HuH-7.5 (cell line): ENCODE measurements at regions not wholly inside any gene's neighbourhood (a gene's known extent, or its start where the extent isn't known, plus 50 kb on each side); places are given as distances from the start of the nearest gene placed in this dataset.

Experiments used
- DNase-seq: peaks from one replicate; pipeline ENCODE4 v3.0.0; 2011; ENCODE audit warnings: low spot score

DNA sequence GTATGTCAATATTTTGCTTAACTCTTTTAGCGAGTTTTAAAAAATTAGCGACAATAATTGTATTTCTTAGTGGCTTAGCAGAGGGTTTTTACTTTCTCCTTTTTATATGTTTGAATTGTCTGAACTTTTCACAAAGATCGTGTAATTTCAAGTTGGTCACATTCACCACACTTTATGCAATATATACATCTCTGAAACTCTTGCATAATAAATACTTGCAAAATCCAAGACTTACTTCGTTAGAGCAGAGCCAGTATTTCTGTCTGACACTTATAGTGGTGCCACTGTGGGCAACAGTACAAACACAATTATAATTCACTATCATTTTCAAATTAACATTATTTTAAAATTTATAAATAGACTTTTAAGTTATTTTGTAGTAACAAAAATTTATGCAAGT lies 62.0 kb downstream of the SUCNR1 start:
- DNase-seq: no peak

- no peak for DNase-seq
Measured at GRCh38 chr3:151940481-151940880, 67.0 kb downstream of the SUCNR1 start.

- DNase-seq: no peak
Measured at GRCh38 chr3:151943539-151943938, 70.1 kb downstream of the SUCNR1 start.

DNA sequence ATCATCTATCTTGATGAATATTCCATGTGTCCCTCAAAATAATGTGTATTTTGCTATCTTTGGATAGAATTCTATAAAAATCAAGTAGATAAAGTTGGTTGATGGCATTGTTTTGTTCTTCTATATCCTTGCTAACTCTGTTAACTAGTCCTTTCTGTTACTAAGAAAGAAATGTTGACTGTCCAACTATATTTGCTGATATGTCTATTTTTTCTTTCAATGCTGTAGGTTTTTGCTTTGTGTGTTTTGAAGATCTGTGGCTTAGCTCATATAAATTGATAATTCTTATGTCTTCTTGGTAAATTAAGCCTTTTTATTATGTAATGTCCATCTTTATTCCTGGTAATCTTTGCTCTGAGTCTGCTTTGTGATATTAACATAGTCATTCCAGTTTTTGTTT lies 70.9 kb downstream of the SUCNR1 start:
- DNase-seq: no peak

- no peak for DNase-seq
Measured at GRCh38 chr3:151946606-151947005, 73.2 kb downstream of the SUCNR1 start.

GRCh38 chr3:151949706-151950105 lies 76.3 kb downstream of the SUCNR1 start:
- no peak for DNase-seq

DNA sequence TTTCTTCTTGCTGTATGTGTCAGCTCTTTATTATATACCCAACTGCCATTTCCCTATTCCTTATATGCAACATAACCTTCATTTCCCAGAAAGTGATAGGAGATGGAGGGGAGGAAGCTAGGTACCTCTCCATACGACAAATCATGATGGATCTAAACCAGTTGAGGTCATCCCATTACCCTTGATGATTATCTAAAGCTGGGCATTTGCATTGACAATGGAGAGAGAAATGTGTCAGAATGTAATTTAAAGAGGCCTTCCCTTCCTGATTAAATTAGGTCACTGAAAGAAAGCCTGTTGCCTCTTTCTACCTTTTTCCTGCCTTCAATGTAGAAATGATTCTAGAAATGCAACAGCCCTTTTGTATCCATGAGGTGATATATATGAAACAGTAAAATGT lies 81.9 kb downstream of the SUCNR1 start:
- DNase-seq: no peak

- no peak for DNase-seq
Measured at GRCh38 chr3:151960961-151961580, 87.6 kb downstream of the SUCNR1 start.

DNA sequence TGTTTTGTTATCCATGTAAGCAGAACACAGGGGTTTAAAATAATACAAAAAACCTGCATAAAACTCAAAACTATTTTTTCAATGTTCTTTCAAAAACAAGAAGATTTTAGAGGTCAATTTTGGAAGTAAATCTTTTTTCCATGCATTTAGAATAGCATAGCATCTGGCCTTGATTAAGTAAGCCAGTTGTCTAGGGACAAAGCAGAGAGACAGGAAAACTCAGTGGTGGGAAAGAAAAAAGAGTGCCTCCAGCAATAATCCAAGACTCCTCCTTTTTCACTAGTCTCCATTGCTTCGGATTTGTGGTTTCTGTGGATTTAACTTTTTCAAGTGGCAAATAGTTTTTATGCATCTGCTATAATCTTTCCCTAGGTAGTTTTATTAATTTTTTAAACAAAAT lies 88.9 kb downstream of the SUCNR1 start:
- DNase-seq: no peak

DNA sequence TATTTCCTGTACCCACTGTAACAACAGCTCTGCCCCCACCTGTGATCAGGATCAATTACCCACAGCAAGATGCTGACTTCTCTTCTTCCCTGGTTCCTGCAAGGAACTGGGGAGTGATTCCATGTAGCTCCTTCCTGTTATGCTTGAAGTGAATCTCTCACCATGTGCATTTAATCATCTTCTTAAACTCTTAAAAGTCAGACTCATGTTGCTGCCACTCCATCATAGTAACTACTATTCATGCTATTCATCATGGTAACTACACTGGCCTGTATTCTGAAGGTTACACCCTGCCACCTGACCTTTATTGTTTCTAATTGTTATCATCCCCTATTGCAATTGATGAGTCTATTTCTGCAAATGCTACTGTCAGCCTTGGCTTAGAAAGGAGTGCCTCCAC lies 89.5 kb downstream of the SUCNR1 start:
- DNase-seq: no peak

DNA sequence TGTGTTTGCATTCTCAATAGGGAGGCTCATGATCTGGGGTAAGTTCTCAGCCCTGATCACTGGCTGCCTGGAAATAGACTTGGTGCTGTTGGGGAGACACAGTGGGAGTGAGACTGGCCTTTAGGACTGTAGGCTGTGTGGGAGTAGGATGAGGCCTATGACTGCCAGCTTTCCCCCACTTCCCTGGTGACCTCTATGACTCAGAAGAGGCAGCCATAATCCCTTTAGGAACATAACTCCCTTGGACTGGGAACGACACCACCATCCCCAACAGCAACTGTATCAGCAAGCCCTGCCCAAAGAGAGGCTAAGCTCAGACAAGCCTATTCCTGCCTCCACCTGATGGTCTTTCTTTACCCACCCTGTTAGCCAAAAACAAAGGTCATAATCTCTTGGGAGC lies 91.3 kb downstream of the SUCNR1 start:
- no peak for DNase-seq

- no peak for DNase-seq
Measured at GRCh38 chr3:151969026-151969642, 95.7 kb downstream of the SUCNR1 start.

DNA sequence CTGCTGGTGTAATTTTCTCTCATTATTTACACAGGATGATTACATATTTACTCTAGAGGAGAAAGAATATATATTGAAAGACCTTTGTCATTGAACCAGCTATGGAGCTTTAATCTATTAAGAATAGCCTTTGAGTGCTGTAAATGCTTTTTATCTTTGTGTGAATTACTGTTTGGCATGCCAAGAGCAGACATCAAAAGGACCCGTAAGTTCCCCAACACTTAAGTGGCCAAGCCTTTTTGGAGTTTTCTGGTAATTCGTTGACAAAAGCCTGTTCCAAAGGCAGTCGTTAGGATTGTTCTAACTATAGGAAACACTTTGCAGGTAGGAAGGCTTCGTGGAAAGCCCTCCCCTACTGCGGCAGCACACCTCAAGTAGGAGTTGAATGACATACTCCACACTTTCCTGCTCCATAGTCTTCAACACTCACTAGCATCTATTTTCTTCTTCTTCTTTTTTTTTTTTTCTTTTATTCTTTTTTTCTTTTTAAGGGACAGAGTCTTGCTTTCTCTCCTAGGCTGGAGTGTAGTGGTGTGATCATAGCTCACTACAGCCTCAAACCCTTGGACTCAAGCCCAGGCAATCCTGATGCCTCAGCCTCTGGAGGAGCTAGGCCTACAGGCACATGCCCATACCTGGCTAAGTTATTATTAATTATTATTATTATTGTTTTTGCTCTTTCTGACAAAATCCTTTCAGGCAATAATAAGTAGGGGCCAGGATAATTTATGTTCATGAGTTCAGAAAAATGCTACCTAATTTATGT lies 98.6 kb downstream of the SUCNR1 start:
- no peak for DNase-seq

GRCh38 chr3:151974067-151974466 lies 100.6 kb downstream of the SUCNR1 start:
- no peak for DNase-seq

DNA sequence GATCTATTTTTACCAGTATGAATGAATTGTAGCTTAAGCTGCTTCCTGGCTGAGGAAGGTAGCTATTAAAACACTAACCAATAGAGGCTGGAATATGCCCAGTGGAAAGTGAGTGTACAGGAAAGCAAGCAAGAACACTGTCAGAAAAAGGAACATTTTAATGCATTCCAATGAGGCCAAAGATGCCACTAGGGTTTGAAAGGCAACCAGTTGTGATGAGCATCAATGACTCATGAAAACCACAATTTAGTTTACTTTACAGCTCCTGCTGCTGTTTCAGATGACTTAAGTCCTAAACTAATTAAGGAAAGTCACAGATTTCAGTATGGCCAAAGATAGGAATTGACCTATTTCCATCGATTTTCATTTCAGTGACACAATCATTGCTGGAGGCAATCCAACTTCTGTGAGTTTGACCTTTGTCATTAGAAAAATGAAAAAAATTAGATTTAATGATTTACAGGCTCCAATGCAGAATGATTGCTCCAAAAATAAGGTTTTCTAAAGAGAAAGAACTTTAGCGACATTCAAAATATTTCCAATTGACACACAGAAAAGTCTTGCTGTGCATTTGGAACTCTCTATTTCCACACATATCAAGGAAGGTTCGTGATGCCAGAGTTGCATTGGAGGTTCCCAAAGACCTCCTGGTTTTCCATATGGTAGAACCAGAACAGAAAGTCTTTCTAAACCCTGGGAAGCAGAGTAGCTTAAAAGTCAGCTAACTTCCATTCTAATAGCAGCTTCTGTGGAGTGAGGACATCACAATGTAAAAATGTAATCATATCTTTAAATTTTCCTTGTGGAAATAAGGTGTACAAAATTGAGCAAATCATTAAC lies 103.0 kb downstream of the SUCNR1 start:
- DNase-seq: no peak

GRCh38 chr3:151979906-151980305 lies 106.5 kb downstream of the SUCNR1 start:
- DNase-seq: no peak

GRCh38 chr3:151983538-151983937 lies 110.1 kb downstream of the SUCNR1 start:
- no peak for DNase-seq

GRCh38 chr3:151985787-151986430 lies 112.5 kb downstream of the SUCNR1 start:
- DNase-seq: no peak

GRCh38 chr3:151987893-151988292 lies 114.5 kb downstream of the SUCNR1 start:
- DNase-seq: no peak

DNA sequence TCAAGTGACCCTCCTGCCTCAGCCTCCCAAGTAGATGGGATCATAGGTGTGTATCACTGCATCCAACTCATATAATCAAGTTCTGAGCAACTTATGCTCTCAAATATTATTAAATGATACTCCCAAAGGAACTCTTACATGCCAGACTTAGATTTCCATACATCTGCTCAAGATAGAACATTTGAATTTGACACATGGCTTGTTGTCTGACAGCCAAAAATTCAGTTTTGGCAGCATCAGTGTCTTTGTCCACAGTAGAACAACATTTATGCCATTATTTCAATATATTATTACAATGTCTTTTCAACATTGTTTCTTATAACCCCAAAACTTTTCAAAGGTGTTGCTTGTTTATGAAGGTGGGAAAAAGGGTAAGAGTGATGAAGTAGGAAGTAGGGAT lies 116.2 kb downstream of the SUCNR1 start:
- no peak for DNase-seq

GRCh38 chr3:151990696-151991376 lies 117.4 kb downstream of the SUCNR1 start:
- DNase-seq: no peak
